Right lobe of liver (tissue), 4 donors: ENCODE measurements at regions not wholly inside any gene's neighbourhood (a gene's known extent, or its start where the extent isn't known, plus 50 kb on each side); places are given as distances from the start of the nearest gene placed in this dataset.

Experiments used
- CTCF ChIP-seq, 4 donors: fragments of 200-600 bp in 3 of 4; fragments of 450-650 bp in 1 of 4; IDR thresholded peaks; one replicate each; pipeline versions ENCODE4 v1.5.1 to v1.8.0; 2016 to 2022; ENCODE audit warnings: antibody characterized with exemption in 4 of 4, mild to moderate bottlenecking in 2 of 4
- POLR2A ChIP-seq: fragments of 450-650 bp; IDR thresholded peaks from one replicate; pipeline ENCODE4 v1.6.1; 2017; ENCODE audit warnings: antibody characterized with exemption, mild to moderate bottlenecking
- donor health status: DM: no; HTN: no; CAD: no.
- donor health status: DM: no; HTN: no; CAD: no.
- donor health status: DM: no; HTN: yes; CAD: no.

GRCh38 chr11:80937842-80938241 lies 1497.0 kb upstream of the TENM4 start:
- TF ChIP-seq CTCF (IDR thresholded peaks at IDR 0.05) (no peak), POLR2A (no peak)
